Effector CD8-positive, alpha-beta T cell (primary cell): ENCODE measurements at regions not wholly inside any gene's neighbourhood (a gene's known extent, or its start where the extent isn't known, plus 50 kb on each side); places are given as distances from the start of the nearest gene placed in this dataset.

ENCODE experiments used
- DNase-seq: peaks from one replicate; lab custom pipeline; 2025; lab: John Stamatoyannopoulos, UW

- DNase-seq, result no peak
These were observed 127.7 kb upstream of the SLC14A2 start for GRCh38 chr18:45487581-45487980.

- DNase-seq, result no peak
These were observed 126.6 kb upstream of the SLC14A2 start for GRCh38 chr18:45488645-45489044.

DNA sequence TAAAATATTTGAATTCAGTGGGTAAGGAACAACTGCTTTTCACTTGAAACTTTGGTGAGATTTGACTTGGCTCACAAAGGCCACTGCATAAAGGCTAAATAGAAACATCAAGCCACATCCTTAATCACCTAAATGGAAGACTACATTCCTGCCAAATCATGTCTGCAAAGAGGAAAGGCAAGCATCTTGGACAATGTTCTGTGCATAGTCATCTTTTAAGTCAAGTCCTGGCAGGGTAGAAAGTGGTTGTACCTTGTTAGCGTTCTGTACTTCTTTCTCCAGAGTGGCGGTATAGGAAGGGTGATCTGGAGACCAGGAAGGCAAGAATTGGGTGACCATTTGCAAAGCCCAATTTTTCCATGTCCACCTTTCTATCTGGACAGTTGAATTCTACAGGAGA is 121.4 kb upstream of the SLC14A2 start:
- DNase-seq, result no peak

DNA sequence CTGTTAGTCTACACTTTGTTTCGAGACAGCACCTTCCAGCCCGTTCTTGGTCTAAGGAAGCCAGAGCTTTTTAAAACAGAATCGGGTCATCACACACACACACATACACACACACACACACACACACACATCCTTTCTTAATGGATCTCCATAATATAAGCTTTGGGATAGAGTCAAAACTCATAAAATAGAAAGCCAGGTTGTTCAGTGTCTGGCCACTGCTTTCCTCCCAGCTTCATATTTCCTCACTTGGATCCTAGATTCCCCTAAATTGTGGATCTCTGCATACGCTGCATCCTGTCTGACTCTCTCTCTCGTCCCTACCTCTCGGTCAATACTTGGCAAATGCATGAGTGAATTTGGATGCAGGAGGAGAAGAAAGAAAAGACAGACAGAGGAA is 120.5 kb upstream of the SLC14A2 start:
- DNase-seq, result no peak

DNA sequence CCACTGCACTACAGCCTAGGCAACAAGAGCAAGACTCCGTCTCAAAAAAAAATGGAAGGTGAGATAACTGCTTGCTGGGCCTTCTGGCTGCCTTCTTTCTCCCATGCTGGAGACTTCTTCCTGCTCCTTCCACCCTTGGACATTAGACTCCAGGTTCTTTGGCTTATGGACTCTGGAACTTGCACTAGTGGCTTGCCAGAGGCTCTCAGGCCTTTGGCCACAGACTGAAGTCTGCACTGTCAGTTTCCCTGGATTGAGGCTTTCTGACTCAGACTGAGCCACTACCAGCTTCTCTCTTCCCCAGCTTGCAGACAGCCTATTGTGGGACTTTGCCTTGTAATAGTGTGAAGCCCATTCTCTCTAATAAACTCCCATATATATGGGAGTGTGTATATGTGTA is 118.5 kb upstream of the SLC14A2 start:
- no peak for DNase-seq

DNA sequence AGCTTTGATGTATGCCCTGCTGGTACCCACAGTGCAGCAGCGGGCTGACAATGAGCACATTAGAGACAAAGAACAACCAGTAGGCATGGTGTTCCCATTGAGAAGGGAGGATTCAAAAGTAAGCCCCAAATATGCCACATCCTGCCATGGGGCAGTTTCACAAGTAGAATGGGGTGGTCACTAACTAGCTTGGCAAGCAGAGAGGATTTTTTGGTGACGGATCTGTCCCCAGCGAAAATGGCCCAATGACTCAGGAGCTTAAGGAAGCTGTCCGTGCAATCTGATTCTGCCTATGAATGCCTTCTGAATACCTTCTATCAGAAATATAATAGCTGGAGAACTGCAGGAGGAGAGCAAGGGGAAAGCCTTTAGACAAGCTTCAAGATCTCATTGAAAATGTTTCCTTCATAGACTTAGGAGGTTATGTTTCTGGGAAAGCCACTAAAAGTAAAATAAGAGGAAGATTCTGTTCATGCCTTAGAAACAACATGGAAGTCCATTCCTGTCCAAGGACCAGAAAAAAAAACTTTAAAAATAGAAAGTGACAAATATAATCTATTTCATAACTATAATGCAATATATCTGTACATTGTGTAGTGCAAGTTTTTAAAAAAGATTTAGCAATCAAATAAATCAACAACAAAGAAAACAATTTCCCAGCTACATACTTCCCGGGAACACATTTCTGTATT is 117.5 kb upstream of the SLC14A2 start:
- DNase-seq, result no peak

DNA sequence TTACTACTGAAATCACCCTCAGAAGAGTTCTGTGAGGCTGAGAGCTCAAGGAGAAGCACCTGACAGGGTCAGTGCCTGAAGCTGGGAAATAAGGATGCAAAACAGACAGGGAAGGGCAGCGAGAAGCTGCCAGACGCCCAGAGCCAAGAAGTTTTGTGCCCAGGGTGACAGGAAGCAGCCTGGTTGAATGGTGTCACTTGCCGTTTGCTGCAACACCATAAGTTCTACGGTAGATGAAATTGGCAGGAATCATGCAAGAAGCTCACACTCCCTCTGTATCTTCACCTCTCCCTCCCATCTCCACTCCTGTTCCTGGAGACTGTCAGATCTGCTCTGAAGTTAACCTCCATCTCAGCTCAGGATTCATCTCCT is 117.0 kb upstream of the SLC14A2 start:
- no peak for DNase-seq

GRCh38 chr18:45503990-45504389 is 111.3 kb upstream of the SLC14A2 start:
- no peak for DNase-seq

GRCh38 chr18:45505497-45506206 is 109.6 kb upstream of the SLC14A2 start:
- no peak for DNase-seq

DNA sequence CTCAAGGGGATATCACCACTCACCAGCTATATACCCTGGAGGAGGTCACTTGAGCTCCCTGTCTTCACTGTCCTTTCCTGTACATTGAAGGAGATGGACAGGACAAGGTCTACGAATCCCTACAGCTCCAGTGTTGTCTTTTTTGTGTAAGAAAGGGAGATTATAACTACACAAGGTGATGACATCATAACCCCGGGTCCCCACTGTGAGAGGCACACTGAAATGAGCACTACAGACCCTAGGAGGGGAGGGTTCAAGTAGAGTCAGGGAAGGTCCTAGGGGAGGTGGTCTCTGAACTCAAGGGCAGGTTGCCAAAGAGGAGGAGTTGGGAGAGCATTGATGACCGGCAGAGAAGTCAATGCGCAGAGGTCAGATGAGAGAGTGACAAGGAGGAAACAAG is 108.3 kb upstream of the SLC14A2 start:
- DNase-seq, result no peak

DNA sequence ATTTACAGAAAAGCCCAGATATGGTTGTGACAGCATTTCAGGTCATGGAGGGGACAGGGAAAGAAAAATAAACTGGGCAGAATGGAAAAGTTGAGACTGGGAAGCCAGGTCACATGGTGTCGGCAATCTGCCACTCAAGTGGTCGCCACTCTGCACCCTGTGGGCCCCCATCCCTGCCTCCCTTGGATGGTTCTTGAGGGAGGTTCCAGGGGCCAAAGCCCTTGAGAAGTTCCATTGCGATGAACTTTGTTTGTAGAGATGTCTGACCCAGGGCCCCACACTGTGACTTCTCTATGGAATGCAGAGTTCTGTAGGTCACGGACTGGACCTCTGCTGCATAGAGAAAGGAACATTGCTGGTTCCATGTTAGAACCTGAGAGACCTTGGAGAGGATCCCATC is 105.7 kb upstream of the SLC14A2 start:
- no peak for DNase-seq

DNA sequence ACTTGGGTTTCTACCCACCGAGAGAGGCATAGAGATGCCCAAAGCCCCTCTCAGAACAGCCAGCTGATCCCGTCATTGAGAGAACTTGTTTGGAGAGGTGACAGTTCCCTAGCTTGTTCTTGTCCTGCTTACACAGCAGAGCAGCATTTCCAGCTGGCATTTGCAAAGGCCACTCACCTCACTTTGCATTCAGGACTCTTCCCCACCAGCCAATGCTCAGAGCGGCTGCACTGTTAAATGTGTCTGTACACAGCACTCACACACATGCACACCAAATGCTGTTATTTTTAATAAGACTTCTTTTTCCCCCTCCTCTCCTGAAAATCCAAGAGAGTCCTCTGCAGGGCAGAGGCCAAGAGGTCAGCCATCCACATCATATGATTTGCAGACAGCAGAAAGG is 104.6 kb upstream of the SLC14A2 start:
- no peak for DNase-seq

DNA sequence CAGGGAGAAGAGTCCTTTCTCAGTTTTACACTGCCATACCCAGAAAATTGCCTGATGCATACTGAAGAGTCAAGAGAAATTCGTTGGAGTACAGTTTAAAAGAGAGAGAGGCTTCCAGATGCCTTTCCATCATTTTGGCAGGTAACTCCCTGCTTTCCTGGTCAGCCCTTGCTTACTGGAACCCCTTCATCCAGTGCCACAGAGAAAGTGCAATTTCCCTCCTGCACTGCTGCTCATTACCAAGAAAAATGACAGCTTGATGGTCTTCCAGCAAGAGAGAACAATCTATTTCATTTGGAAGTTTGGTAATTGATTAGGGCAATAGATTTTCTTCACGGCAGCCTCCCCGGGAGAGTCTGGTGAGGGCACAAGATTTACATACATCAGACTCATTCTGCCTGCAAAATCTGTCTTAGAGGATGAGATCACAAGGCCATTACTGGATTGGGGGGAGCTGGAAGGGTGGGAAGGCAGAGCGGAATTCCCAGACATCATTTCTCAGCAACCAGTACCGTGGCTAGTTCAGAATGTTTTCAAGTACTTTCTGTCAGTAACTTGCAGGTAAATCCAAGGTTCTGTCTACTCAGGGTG is 102.8 kb upstream of the SLC14A2 start:
- no peak for DNase-seq

DNA sequence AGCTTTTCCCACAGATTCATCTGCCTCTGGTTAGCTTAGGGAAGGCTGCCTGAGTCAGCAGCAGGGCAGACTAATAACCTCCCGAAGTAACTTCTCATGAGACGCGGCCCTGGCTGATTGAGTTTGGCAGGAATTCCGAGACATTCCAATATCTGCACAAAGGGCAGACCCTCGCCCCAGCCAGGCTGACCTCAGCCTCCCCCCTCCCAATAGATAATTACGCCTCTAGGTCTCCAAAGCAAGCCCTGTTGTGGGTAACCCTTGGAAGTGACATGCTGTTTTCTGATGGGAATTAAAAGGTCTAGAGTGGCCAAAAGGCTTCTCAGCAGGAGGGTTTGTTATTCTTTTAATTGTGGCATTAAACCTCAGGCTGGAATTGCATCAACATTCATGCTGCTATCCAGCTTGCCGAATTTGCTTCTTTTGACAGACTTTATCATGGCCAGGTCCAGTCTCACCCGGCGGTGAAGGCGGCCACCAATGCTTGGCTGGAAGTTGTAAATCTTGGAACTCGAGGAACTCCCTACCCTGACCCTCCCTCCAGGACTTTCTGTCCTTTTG is 98.0 kb upstream of the SLC14A2 start:
- DNase-seq, result no peak

- DNase-seq, result no peak
These were observed 96.7 kb upstream of the SLC14A2 start for GRCh38 chr18:45518311-45519155.

GRCh38 chr18:45519411-45520280 is 95.6 kb upstream of the SLC14A2 start:
- DNase-seq, result no peak

GRCh38 chr18:45521136-45521535 is 94.1 kb upstream of the SLC14A2 start:
- DNase-seq, result no peak

DNA sequence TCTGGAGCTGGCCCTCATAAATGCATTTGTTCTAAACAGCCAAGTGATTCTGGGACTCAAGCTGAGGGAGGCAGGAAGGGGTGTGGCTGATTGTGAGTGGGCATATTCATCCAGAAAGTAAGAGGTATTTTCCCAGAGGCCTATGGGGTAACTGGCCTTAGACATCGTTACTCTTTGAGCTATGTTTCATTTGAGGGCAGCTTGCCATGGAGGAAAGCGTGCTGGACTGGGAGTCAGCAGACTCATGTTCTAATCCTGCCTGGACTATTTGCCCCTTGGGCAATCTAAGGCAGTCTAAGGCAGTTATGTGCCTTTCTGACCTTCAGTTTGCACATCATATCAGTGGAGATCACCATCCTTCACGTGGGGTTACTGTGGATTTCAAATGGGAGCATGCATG is 93.5 kb upstream of the SLC14A2 start:
- no peak for DNase-seq

- no peak for DNase-seq
These were observed 92.9 kb upstream of the SLC14A2 start for GRCh38 chr18:45522371-45522770.

DNA sequence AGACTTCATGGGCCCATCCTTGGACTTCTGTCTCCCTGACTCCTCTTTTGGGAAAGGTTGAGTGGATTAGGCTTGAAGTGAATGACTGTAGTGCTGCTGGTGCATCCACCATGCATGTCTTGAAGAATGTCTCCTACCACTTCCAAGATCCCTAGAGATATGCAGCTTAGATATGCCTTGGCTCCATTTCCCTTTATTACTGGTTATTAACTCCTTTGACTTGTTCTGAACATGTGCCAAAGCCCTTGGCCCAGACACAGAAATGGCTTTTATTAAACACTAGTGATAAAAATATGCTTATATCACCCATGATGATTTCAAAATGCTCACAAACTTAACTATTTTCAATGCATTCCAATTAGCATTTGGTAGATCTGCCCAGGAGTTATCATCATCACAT is 90.0 kb upstream of the SLC14A2 start:
- DNase-seq, result no peak

DNA sequence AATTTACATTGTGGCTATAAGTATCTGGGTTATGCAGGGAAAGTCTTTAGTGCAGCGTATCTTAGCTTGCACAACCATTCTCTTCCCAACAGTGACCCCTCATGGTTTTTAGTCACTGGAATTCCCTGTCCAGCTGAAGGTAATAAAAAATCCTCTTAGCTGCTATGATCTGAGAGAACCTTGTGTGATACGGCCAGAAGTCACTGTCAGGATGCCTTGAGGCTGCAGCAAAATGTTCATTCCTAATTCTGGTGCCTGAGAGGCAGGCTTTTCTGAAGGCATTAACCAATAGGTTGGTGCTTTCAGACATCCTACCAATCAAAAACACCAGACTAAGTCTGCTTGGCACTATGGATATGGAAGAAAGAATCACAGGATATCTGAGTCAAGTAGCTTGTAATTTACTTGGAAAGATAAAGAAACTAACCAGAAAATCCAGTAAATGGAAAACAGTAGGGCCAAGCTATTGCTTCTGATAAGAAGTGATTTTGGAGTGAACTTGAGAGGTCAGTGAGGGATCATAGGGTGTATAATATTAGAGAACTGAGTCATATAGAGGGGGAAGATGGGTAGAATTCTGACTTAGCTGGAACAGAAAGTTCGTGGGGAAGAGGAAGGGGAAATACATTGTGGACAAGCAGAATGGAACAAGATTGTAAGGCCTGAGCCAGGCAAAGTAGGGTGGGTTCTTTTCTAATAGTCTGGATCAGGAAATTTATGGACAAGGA is 89.0 kb upstream of the SLC14A2 start:
- DNase-seq, result no peak
